Endothelial cell of umbilical vein (primary cell): ENCODE measurements at regions not wholly inside any gene's neighbourhood (a gene's known extent, or its start where the extent isn't known, plus 50 kb on each side); places are given as distances from the start of the nearest gene placed in this dataset.

Experiments used
- EZH2 ChIP-seq: IDR thresholded peaks from 2 replicates; pipeline ENCODE4 v1.6.1; 2012; ENCODE audit warnings: borderline replicate concordance, low read depth, mild to moderate bottlenecking, moderate library complexity, low read length, inconsistent platforms; ENCODE audit not compliant: severe bottlenecking
- FOS ChIP-seq: IDR thresholded peaks from 2 replicates; pipeline ENCODE4 v1.6.1; 2011; ENCODE audit warnings: mild to moderate bottlenecking, low read length, moderate library complexity, borderline replicate concordance; ENCODE audit not compliant: insufficient read depth
- JUN ChIP-seq: IDR thresholded peaks from 2 replicates; pipeline ENCODE4 v1.6.1; 2011; ENCODE audit warnings: borderline replicate concordance, low read depth; ENCODE audit not compliant: insufficient read length, insufficient read depth
- MYC ChIP-seq: IDR thresholded peaks from one replicate; pipeline ENCODE4 v1.6.1; 2011; ENCODE audit warnings: mild to moderate bottlenecking, low read depth, low read length
- POLR2A ChIP-seq: IDR thresholded peaks from 2 replicates; pipeline ENCODE4 v1.6.1; 2012; ENCODE audit warnings: low read depth, mild to moderate bottlenecking, control low read depth, low read length
- POLR2AphosphoS5 ChIP-seq: IDR thresholded peaks from 2 replicates; pipeline ENCODE4 v1.6.1; 2012; ENCODE audit warnings: low read depth, mild to moderate bottlenecking, control low read depth, low read length, moderate library complexity; ENCODE audit not compliant: insufficient read depth
- TF ChIP-seq, protein P1 (sequence below), 2 donors: IDR thresholded peaks; 1 replicate in 1 of 2; 2 replicates in 1 of 2; pipeline ENCODE4 v1.5.1; 2011; ENCODE audit warnings: low read length in 2 of 2, mild to moderate bottlenecking in 2 of 2, moderate library complexity in 2 of 2, control low read depth in 1 of 2, inconsistent platforms in 1 of 2, low read depth in 1 of 2; ENCODE audit not compliant: insufficient read depth in 1 of 2; ENCODE audit errors: extremely low read depth in 1 of 2
- TF ChIP-seq, protein P2 (sequence below): IDR thresholded peaks from 2 replicates; pipeline ENCODE4 v1.6.1; 2011; ENCODE audit not compliant: insufficient read depth, insufficient read length

DNA sequence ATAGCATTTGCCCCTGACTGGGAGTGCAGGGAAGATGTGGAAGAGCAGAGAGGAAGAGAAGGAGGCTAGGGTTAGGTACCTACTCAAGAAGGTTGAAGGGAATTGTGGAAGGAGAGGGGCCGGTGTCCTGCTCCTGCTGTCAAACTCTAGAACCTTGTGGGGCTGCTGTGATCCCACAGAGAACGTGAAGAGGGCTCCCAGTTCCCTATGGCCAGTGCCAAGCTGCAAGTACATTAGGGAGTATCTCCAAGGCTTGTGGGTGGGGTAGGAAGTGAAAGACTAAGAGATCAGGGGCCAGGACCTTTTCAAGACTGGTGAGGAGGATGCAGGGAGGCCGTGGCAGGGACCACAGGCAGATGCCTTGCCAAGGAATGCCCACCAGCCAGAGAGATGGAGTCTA, 263.4 kb downstream of the CDH26 start:
- TF ChIP-seq, protein P1, sequence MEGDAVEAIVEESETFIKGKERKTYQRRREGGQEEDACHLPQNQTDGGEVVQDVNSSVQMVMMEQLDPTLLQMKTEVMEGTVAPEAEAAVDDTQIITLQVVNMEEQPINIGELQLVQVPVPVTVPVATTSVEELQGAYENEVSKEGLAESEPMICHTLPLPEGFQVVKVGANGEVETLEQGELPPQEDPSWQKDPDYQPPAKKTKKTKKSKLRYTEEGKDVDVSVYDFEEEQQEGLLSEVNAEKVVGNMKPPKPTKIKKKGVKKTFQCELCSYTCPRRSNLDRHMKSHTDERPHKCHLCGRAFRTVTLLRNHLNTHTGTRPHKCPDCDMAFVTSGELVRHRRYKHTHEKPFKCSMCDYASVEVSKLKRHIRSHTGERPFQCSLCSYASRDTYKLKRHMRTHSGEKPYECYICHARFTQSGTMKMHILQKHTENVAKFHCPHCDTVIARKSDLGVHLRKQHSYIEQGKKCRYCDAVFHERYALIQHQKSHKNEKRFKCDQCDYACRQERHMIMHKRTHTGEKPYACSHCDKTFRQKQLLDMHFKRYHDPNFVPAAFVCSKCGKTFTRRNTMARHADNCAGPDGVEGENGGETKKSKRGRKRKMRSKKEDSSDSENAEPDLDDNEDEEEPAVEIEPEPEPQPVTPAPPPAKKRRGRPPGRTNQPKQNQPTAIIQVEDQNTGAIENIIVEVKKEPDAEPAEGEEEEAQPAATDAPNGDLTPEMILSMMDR (IDR thresholded peaks at IDR 0.05; ENCODE audit: extremely low read depth in 1 of 2, insufficient read depth in 1 of 2, low read depth in 1 of 2, low read length in 2 of 2) = no peak
- TF ChIP-seq, protein P2, sequence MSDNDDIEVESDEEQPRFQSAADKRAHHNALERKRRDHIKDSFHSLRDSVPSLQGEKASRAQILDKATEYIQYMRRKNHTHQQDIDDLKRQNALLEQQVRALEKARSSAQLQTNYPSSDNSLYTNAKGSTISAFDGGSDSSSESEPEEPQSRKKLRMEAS = no peak
- TF ChIP-seq POLR2AphosphoS5 (no peak), POLR2A (no peak), EZH2 (no peak), MYC (no peak), JUN (no peak), FOS (no peak)
